ENCODE measurements at regions not wholly inside any gene's neighbourhood (a gene's known extent, or its start where the extent isn't known, plus 50 kb on each side); places are given as distances from the start of the nearest gene placed in this dataset.
"Not testable (repeated sequence)": the region's sequence is repeated elsewhere in the genome, so short reads cannot be mapped to it uniquely, and the experiment has no call there.

DNA sequence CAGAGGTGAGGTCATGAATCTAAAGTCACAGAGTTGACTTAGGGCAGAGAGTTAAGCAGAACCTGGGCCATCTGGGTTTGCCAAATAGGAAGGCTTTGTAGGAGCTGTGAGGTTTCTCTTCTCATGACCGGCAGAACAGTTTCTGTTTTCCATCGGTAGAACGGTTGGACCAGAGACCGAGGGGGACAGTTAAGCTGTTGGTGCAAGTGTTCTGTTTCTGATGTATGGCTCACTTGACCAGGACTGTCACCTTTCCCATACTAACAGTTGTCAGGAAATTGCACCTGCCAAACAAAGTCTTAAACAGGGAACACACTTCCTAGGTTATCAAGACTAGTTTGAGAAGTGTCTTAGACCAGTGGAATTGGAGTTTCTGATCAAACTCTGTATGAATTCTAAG, 158.3 kb downstream of the PDCD6IP start:
- no peaks in the 10 kb centered on the region for H3K79me2 ChIP-seq (ENCODE audit: insufficient read depth, low read depth)
- TF ChIP-seq CTCF (conservative IDR thresholded peaks at IDR 0.05; ENCODE audit: low read depth, low read length), result no peak
- H3K27me3 ChIP-seq (ENCODE audit: insufficient read depth, low read depth), result no peaks in the 10 kb centered on the region
- H3K36me3 ChIP-seq (ENCODE audit: insufficient read depth), result no peaks in the 10 kb centered on the region
- H3K4me2 ChIP-seq, result no peak overlapping the region
- H4K20me1 ChIP-seq (ENCODE audit: insufficient read depth), result no peaks in the 10 kb centered on the region
- no peak overlapping the region for H3K27ac ChIP-seq
- H3K4me3 ChIP-seq (IDR thresholded peaks at IDR 0.05; ENCODE audit: insufficient read depth, low read depth, low read length), result no peak overlapping the region
- H3K4me1 ChIP-seq (ENCODE audit: low read depth, poor library complexity, severe bottlenecking), result no peaks in the 10 kb centered on the region
- no peak overlapping the region for H3K9ac ChIP-seq
- H2AFZ ChIP-seq (ENCODE audit: low read depth), result no peak overlapping the region

DNA sequence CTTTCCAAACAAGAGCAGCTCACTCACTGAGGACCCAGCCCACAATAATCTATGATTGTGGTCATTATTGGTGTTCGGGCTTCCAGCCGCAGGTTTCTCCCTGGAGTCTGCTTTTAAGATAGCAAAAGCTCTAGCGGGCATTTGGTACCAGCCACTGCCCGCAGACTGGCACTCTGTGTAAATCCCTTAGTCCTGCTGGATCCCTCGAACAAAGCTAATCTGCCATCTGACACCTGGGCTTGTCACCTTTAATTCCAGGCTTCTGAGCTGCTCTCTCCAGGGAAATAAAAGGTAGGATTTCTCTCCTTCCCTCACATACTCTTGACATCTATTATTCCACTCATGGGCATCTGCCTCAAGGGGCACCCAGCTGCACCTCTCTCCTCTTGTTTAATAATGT, 158.7 kb downstream of the PDCD6IP start:
- Histone ChIP-seq H4K20me1 (ENCODE audit: insufficient read depth) (no peaks in the 10 kb centered on the region), H3K4me3 (IDR thresholded peaks at IDR 0.05; ENCODE audit: insufficient read depth, low read depth, low read length) (no peak overlapping the region), H3K9ac (no peak overlapping the region), H3K27ac (no peak overlapping the region), H3K79me2 (ENCODE audit: insufficient read depth, low read depth) (no peaks in the 10 kb centered on the region), H3K27me3 (ENCODE audit: insufficient read depth, low read depth) (no peaks in the 10 kb centered on the region), H3K4me1 (ENCODE audit: low read depth, poor library complexity, severe bottlenecking) (no peaks in the 10 kb centered on the region), H2AFZ (ENCODE audit: low read depth) (no peak overlapping the region), H3K4me2 (no peak overlapping the region), H3K36me3 (ENCODE audit: insufficient read depth) (no peaks in the 10 kb centered on the region)
- TF ChIP-seq CTCF (conservative IDR thresholded peaks at IDR 0.05; ENCODE audit: low read depth, low read length), result no peak

DNA sequence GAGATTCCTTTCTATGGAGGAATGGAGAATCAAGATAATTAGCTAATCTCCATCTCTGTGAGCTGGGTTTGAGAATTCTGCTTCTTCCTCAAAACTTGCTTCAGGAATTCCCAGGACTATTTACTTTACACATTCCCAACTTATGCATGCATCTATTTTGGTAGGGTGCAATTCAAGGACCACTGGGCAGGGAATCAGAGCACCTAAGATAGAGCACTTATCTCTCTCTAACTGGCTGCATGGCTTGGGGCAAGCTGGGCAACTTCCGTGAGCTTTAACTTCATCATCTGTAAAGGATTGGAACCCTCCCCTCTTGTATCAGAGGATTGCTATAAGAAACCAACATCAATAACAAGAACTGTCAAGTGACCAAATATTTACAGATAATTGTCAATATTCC, 160.2 kb downstream of the PDCD6IP start:
- no peaks in the 10 kb centered on the region for H4K20me1 ChIP-seq (ENCODE audit: insufficient read depth)
- no peaks in the 10 kb centered on the region for H3K27me3 ChIP-seq (ENCODE audit: insufficient read depth, low read depth)
- no peak overlapping the region for H3K4me2 ChIP-seq
- no peak overlapping the region for H3K27ac ChIP-seq
- H3K79me2 ChIP-seq (ENCODE audit: insufficient read depth, low read depth), result no peaks in the 10 kb centered on the region
- no peak for TF ChIP-seq CTCF (conservative IDR thresholded peaks at IDR 0.05; ENCODE audit: low read depth, low read length)
- H3K36me3 ChIP-seq (ENCODE audit: insufficient read depth), result no peaks in the 10 kb centered on the region
- H3K9ac ChIP-seq, result no peak overlapping the region
- no peaks in the 10 kb centered on the region for H3K4me1 ChIP-seq (ENCODE audit: low read depth, poor library complexity, severe bottlenecking)
- no peak overlapping the region for H2AFZ ChIP-seq (ENCODE audit: low read depth)
- no peak overlapping the region for H3K4me3 ChIP-seq (IDR thresholded peaks at IDR 0.05; ENCODE audit: insufficient read depth, low read depth, low read length)

GRCh38 chr3:33962396-33962795, 164.0 kb downstream of the PDCD6IP start:
- no peak overlapping the region for H3K27ac ChIP-seq
- H3K4me3 ChIP-seq (IDR thresholded peaks at IDR 0.05; ENCODE audit: insufficient read depth, low read depth, low read length), result no peak overlapping the region
- H2AFZ ChIP-seq (ENCODE audit: low read depth), result no peak overlapping the region
- H3K27me3 ChIP-seq (ENCODE audit: insufficient read depth, low read depth), result no peaks in the 10 kb centered on the region
- H4K20me1 ChIP-seq (ENCODE audit: insufficient read depth), result no peaks in the 10 kb centered on the region
- no peaks in the 10 kb centered on the region for H3K4me1 ChIP-seq (ENCODE audit: low read depth, poor library complexity, severe bottlenecking)
- H3K36me3 ChIP-seq (ENCODE audit: insufficient read depth), result no peaks in the 10 kb centered on the region
- no peaks in the 10 kb centered on the region for H3K79me2 ChIP-seq (ENCODE audit: insufficient read depth, low read depth)
- TF ChIP-seq CTCF (conservative IDR thresholded peaks at IDR 0.05; ENCODE audit: low read depth, low read length), result no peak
- no peak overlapping the region for H3K9ac ChIP-seq
- H3K4me2 ChIP-seq, result no peak overlapping the region

DNA sequence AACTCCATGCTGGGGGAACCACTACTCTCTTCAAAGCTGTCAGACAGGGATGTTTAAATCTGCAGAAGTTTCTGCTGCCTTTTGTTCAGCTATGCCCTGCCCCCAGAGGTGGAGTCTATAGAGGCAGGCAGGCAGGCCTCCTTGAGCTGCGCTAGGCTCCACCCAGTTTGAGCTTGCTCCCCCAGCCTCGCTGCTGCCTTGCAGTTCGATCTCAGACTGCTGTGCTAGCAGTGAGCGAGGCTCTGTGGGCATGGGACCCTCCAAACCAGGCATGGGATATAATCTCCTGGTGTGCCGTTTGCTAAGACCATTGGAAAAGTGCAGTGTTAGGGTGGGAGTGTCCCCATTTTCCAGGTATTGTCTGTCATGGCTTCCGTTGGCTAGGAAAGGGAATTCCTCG, 171.8 kb downstream of the PDCD6IP start:
- not testable (repeated sequence) for H3K4me2 ChIP-seq, H3K27ac ChIP-seq

More for the DNA sequence above, 171.8 kb downstream of the PDCD6IP start:
- not testable (repeated sequence) for H3K4me3 ChIP-seq (IDR thresholded peaks at IDR 0.05; ENCODE audit: insufficient read depth, low read depth, low read length); H3K4me1 ChIP-seq (ENCODE audit: low read depth, poor library complexity, severe bottlenecking); H3K79me2 ChIP-seq (ENCODE audit: insufficient read depth, low read depth); H3K27me3 ChIP-seq (ENCODE audit: insufficient read depth, low read depth); H3K9ac ChIP-seq; H3K36me3 ChIP-seq (ENCODE audit: insufficient read depth); H4K20me1 ChIP-seq (ENCODE audit: insufficient read depth); H2AFZ ChIP-seq (ENCODE audit: low read depth)

Data from KMS-11 (cell line).